Smooth muscle cell (in vitro differentiated cells): ENCODE measurements at regions not wholly inside any gene's neighbourhood (a gene's known extent, or its start where the extent isn't known, plus 50 kb on each side); places are given as distances from the start of the nearest gene placed in this dataset.

Experiments
- DNase-seq: peaks from one replicate; lab custom pipeline; 2025; ENCODE audit not compliant: unreplicated experiment; lab: John Stamatoyannopoulos, UW
- H2AFZ ChIP-seq: fragments of 200-600 bp; sonication (generic); 2 replicates; pipeline ENCODE4 v1.6.0; 2016; ENCODE audit warnings: antibody characterized with exemption, low read depth, mild to moderate bottlenecking
- H3F3A ChIP-seq: fragments of 200-600 bp; sonication (generic); 2 replicates; pipeline ENCODE4 v1.6.0; 2017; ENCODE audit warnings: antibody characterized with exemption, low read depth
- H3K27ac ChIP-seq: fragments of 200-600 bp; sonication (generic); 2 replicates; pipeline ENCODE4 v1.5.1; 2016; ENCODE audit warnings: low read depth, mild to moderate bottlenecking
- H3K27me3 ChIP-seq: fragments of 200-600 bp; sonication (generic); 2 replicates; pipeline ENCODE4 v1.6.1; 2016; ENCODE audit warnings: low read depth, mild to moderate bottlenecking
- H3K36me3 ChIP-seq: fragments of 200-600 bp; sonication (generic); 2 replicates; pipeline ENCODE4 v1.5.1; 2016; ENCODE audit warnings: low read depth
- H3K4me1 ChIP-seq: fragments of 200-600 bp; sonication (generic); 2 replicates; pipeline ENCODE4 v1.5.1; 2016; ENCODE audit warnings: low read depth
- H3K4me2 ChIP-seq: fragments of 200-600 bp; sonication (generic); 2 replicates; pipeline ENCODE4 v1.6.0; 2016; ENCODE audit warnings: mild to moderate bottlenecking
- H3K4me3 ChIP-seq: fragments of 200-600 bp; sonication (generic); 2 replicates; pipeline ENCODE4 v1.5.1; 2016; ENCODE audit warnings: mild to moderate bottlenecking
- H3K79me2 ChIP-seq: fragments of 200-600 bp; sonication (generic); 2 replicates; pipeline ENCODE4 v1.6.0; 2016; ENCODE audit warnings: low read depth, mild to moderate bottlenecking
- H3K9ac ChIP-seq: fragments of 200-600 bp; sonication (generic); 2 replicates; pipeline ENCODE4 v1.6.0; 2016; ENCODE audit warnings: low read depth
- H3K9me3 ChIP-seq: fragments of 200-600 bp; sonication (generic); replicated peaks from 2 replicates; pipeline ENCODE4 v1.5.1; 2016; ENCODE audit warnings: low read depth
- H4K20me1 ChIP-seq: fragments of 200-600 bp; sonication (generic); 2 replicates; pipeline ENCODE4 v1.6.0; 2016; ENCODE audit warnings: low read depth
- WGBS: methylation state at CpG from one replicate; pipeline ENCODE4 v1.1.7; 2016; ENCODE audit warnings: low lambda C conversion rate; 5-methylcytosine and 5-hydroxymethylcytosine counted together
- TF ChIP-seq, protein P1 (sequence below): fragments of 200-600 bp; sonication (generic); IDR thresholded peaks from 2 replicates; pipeline ENCODE4 v1.5.1; 2017; ENCODE audit warnings: borderline replicate concordance, mild to moderate bottlenecking, antibody characterized with exemption; ENCODE audit not compliant: insufficient read depth, poor library complexity, severe bottlenecking

- WGBS = 83% methylated on average over 10 of the region's 10 CpGs
Measured at GRCh38 chr13:29964181-29964845, 113.9 kb upstream of the UBL3 start.

GRCh38 chr13:29963089-29963488, 112.7 kb upstream of the UBL3 start:
- TF ChIP-seq, protein P1, sequence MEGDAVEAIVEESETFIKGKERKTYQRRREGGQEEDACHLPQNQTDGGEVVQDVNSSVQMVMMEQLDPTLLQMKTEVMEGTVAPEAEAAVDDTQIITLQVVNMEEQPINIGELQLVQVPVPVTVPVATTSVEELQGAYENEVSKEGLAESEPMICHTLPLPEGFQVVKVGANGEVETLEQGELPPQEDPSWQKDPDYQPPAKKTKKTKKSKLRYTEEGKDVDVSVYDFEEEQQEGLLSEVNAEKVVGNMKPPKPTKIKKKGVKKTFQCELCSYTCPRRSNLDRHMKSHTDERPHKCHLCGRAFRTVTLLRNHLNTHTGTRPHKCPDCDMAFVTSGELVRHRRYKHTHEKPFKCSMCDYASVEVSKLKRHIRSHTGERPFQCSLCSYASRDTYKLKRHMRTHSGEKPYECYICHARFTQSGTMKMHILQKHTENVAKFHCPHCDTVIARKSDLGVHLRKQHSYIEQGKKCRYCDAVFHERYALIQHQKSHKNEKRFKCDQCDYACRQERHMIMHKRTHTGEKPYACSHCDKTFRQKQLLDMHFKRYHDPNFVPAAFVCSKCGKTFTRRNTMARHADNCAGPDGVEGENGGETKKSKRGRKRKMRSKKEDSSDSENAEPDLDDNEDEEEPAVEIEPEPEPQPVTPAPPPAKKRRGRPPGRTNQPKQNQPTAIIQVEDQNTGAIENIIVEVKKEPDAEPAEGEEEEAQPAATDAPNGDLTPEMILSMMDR = no peak
- Histone ChIP-seq H3K36me3 (no peaks in the 10 kb centered on the region), H3F3A (no peaks in the 10 kb centered on the region), H2AFZ (no peak overlapping the region), H3K27me3 (no peaks in the 10 kb centered on the region), H3K9me3 (no peaks in the 10 kb centered on the region), H3K4me2 (no peak overlapping the region), H3K9ac (no peak overlapping the region), H3K4me3 (no peak overlapping the region), H3K4me1 (no peaks in the 10 kb centered on the region), H4K20me1 (no peaks in the 10 kb centered on the region), H3K27ac (no peak overlapping the region), H3K79me2 (no peaks in the 10 kb centered on the region)
- DNase-seq = no peak
- WGBS = 81% methylated on average over 3 of the region's 3 CpGs

More at GRCh38 chr13:29964181-29964845, 113.9 kb upstream of the UBL3 start:
- Histone ChIP-seq H4K20me1 (no peaks in the 10 kb centered on the region), H3K79me2 (no peaks in the 10 kb centered on the region), H3K4me1 (no peaks in the 10 kb centered on the region), H3K27me3 (no peaks in the 10 kb centered on the region), H2AFZ (no peak overlapping the region), H3K36me3 (no peaks in the 10 kb centered on the region), H3K9ac (no peak overlapping the region), H3K4me2 (no peak overlapping the region), H3F3A (no peaks in the 10 kb centered on the region), H3K4me3 (no peak overlapping the region), H3K27ac (no peak overlapping the region), H3K9me3 (no peaks in the 10 kb centered on the region)
- TF ChIP-seq, protein P1 = no peak
- DNase-seq = no peak

DNA sequence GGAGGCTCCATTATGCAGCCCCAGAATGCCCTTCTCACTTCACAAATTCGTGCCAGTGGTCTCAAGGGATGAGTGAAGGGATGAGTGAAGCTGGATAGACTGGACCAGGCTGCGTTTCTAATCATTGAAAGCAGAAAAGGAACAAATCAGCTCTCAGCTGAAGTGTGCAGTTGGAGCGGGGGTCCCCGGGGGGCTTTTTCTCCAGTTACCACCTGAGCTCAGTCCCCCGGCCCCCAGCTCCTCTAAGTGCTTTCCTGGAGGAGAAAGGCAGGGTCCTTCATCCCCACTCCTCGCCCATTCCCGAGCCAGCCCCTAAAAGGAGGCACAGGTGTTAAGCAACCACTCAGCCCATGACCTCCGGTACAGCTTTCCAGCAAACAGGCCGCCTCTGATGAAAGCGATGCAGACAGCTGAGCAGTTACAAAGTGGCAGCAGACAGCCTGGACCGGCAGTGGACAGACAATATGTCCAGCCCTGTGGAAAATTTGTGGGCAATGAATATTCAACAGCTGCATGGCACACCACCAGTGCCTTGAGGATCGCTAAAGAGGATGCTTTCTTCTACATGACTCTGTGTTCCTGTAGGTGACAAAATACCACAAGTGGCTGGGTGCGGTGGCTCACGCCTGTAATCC, 110.7 kb upstream of the UBL3 start:
- WGBS = 91% methylated on average over 14 of the region's 14 CpGs
- Histone ChIP-seq H3K4me2 (no peak overlapping the region), H3K27ac (no peak overlapping the region)

More for the DNA sequence above, 110.7 kb upstream of the UBL3 start:
- Histone ChIP-seq H3K4me3 (no peak overlapping the region), H2AFZ (no peak overlapping the region), H3K27me3 (no peaks in the 10 kb centered on the region), H3F3A (no peaks in the 10 kb centered on the region), H4K20me1 (no peaks in the 10 kb centered on the region), H3K9ac (no peak overlapping the region), H3K36me3 (no peaks in the 10 kb centered on the region), H3K4me1 (peaks cover 3% of the 10 kb centered on the region), H3K9me3 (no peaks in the 10 kb centered on the region), H3K79me2 (no peaks in the 10 kb centered on the region)
- DNase-seq = no peak
- TF ChIP-seq, protein P1 = no peak
